IPS-18c (cell line): ENCODE measurements at regions not wholly inside any gene's neighbourhood (a gene's known extent, or its start where the extent isn't known, plus 50 kb on each side); places are given as distances from the start of the nearest gene placed in this dataset.
"Not testable (repeated sequence)": the region's sequence is repeated elsewhere in the genome, so short reads cannot be mapped to it uniquely, and the experiment has no call there.

Source experiments
- H3K4me3 ChIP-seq: 2 replicates; pipeline ENCODE4 v1.7.0; 2013; ENCODE audit warnings: low read depth, mild to moderate bottlenecking, low read length, moderate library complexity; ENCODE audit not compliant: insufficient read depth
- H3K9me3 ChIP-seq: one replicate; pipeline ENCODE4 v1.6.1; 2013; ENCODE audit warnings: mild to moderate bottlenecking, low read length, moderate library complexity; ENCODE audit not compliant: control insufficient read depth, insufficient read depth

GRCh38 chr15:98312913-98313312 is 335.4 kb upstream of the IGF1R start:
- H3K4me3 ChIP-seq = no peak overlapping the region
- peaks cover 2% of the 10 kb centered on the region for H3K9me3 ChIP-seq

DNA sequence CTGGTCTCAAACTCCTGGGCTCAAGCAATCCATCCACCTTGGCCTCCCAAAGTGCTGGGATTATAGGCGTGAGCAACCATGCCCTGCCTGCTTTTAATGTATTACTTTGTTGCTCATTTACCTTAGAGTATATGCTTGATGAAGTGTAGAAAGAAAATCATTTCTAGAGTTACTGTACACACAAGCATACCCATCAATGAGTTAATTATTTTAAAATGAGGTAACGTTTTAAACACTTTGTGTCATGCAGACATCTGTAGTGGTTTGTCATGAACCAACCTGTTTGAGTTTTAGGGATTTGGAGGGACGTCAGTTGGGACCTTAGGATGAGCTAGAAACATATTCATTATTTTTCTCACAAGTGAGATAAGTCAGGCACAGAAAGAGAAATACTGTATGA is 332.4 kb upstream of the IGF1R start:
- no peak overlapping the region for H3K4me3 ChIP-seq

GRCh38 chr15:98321896-98322295 is 326.4 kb upstream of the IGF1R start:
- H3K4me3 ChIP-seq = no peak overlapping the region
- no peaks in the 10 kb centered on the region for H3K9me3 ChIP-seq

More for the DNA sequence above, 332.4 kb upstream of the IGF1R start:
- no peaks in the 10 kb centered on the region for H3K9me3 ChIP-seq

DNA sequence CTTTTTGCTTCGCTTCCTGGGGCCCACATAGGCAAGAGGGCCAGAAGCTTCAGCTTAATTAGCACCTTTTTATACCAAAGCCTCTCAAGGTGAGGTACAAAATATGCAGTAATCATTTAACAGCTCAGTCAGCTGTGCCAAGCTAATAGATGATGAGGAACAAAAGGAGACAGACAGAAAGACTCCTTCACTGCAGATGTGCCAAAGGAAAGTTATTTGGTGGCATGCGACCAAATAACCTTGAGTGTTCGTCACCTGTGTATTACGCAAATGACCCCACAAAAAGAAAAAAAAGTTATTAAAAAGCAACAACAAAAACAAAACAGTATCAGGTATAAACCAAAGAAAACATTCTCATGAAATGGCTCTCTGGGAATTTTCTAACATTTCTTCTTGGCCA is 325.8 kb upstream of the IGF1R start:
- H3K4me3 ChIP-seq = no peak overlapping the region
- H3K9me3 ChIP-seq = no peaks in the 10 kb centered on the region

DNA sequence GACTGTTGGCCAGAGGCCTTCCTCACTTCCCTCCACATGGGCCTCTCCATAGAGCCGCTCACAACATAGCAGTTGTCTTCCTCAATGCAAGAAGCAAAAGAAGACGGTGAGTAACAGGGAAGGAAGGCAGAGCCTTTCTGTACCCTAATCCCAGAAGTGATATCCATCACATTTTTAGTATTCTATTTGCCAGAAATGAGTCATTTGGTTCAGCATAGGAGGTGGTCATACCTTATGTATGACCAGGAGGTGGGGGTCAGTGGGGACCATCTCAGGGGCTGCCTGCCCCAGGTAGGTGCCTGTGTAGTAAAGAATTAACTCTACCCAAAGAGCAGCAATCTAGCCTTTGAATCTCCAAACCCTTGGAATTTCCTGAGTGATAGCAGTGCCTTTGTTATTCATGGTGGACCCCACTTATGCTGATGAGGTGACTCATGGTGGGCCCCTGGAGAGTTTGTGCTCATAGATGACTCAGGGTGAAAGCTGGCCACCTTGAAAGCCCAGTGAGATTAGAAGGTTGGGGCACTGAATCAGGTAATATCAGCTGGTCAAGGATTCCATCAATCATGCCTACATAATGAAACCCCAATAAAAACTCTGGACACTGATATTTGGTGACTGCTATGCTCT is 323.9 kb upstream of the IGF1R start:
- Histone ChIP-seq H3K4me3 (no peak overlapping the region), H3K9me3 (no peaks in the 10 kb centered on the region)

- Histone ChIP-seq H3K4me3 (no peak overlapping the region), H3K9me3 (no peaks in the 10 kb centered on the region)
Measured at GRCh38 chr15:98326804-98327203, 321.5 kb upstream of the IGF1R start.

DNA sequence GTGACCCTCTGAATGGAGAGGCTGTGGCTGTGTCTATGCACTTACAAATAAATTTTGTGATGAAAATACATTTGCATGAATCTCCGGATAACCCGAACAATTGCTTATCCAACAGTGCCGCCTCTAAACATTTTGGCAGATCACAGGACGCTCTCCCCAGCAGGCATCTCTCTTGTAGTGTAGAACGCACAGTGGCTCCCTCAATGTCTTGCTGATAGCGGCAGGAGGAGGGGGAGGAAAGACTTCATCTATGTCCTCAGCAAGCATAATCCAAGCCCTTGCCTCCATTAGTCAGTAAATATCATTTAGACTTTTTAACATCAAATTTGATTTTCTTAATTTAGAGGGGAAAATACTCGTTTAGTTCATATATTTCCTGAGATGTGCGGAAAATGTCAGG is 318.1 kb upstream of the IGF1R start:
- no peaks in the 10 kb centered on the region for H3K9me3 ChIP-seq

DNA sequence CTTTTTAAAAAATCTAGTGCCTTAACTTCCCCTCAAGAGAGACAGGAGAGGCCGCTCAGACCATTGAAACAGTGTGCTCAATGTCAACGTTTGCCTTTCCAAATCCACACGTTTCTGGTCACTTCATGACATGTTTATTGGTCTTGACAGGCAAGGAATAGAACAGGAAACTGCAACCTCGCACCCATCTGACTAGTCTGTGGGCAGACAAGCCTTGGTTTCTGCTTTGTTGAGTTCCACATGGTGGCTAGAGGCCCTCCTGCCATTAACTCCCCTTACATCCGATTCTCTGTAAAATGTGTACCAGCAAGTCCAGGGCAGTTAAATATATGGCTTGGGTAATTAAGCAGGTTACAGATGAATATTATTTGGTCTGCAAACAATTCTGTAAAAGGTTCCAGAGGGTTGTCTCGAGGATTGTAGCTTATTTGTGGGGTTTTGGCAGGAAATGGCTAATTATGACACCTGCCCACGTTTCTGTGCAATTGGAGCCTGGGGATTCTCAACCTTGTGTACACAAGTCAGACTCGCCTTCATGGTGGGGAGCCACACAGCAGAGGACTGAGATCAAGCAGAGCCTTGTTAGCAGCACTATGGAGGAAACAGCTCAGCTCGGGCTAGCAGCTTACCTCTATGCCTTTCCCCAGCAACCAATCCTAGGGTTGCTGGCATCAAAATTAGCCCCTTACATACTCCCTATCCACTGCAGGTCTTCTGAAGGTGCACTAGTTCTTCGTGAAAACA is 317.5 kb upstream of the IGF1R start:
- Histone ChIP-seq H3K9me3 (no peaks in the 10 kb centered on the region), H3K4me3 (no peak overlapping the region)

More for the DNA sequence above, 318.1 kb upstream of the IGF1R start:
- no peak overlapping the region for H3K4me3 ChIP-seq

DNA sequence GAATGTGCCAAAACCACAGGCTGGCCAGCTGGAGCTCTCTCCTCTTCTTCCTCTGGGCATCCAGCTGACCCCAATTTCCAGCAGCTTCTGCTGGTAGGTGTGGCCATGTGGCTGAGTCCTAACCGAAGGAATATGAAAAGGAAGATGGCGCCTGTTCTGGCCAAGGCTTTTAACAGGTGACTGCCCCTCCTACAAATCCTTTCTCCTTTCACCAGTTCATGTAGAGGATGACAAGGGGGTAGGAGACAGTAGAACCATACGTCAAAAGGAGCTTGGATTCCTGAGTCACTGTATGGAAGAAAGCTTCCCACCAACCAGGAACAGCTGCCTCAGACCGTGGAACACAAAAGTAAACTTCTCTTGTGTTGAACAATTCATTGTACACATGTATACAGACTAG is 316.7 kb upstream of the IGF1R start:
- no peaks in the 10 kb centered on the region for H3K9me3 ChIP-seq
- H3K4me3 ChIP-seq = no peak overlapping the region

DNA sequence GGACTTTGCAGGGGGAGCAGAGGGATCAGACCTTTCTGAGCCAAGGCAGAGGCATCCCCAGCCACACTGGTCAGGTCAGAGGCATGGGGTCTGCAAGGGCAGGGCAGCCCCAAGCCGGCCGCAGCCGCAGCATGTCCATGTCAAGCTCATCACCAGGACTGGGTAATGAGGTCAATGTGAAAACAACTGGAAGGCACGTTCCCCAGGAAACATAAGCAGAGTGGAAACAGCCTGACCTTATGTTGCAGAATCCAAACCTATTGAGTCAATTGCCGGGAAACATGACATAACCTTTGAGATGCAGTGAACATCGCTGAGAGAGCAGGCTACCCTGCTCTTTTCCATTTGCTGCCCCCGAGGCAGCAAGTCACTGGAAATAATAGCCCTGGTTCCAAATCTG is 315.1 kb upstream of the IGF1R start:
- Histone ChIP-seq H3K9me3 (no peaks in the 10 kb centered on the region), H3K4me3 (no peak overlapping the region)

DNA sequence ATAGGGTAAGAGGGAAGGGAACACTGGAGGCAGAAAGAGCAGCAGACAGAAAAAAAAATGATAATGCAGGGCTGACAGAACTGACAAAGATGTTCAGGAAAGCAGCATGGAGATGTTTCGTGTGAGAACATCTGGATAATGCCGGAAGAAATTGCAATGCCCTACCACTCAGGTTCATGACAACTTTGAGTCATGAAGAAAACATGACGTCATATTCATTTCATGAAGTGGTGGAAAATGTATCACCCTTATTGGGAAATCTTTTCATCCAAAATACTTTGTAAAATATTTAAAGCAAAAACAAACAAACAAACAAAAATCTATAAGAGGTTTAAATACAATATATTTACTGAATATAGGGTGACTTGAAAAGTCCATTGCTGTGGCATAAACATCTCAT is 305.4 kb upstream of the IGF1R start:
- Histone ChIP-seq H3K4me3 (no peak overlapping the region), H3K9me3 (no peaks in the 10 kb centered on the region)

- no peaks in the 10 kb centered on the region for H3K9me3 ChIP-seq
Measured at GRCh38 chr15:98344591-98344990, 303.7 kb upstream of the IGF1R start.

GRCh38 chr15:98347001-98347400 is 301.3 kb upstream of the IGF1R start:
- H3K9me3 ChIP-seq = no peaks in the 10 kb centered on the region

More at GRCh38 chr15:98344591-98344990, 303.7 kb upstream of the IGF1R start:
- no peak overlapping the region for H3K4me3 ChIP-seq

DNA sequence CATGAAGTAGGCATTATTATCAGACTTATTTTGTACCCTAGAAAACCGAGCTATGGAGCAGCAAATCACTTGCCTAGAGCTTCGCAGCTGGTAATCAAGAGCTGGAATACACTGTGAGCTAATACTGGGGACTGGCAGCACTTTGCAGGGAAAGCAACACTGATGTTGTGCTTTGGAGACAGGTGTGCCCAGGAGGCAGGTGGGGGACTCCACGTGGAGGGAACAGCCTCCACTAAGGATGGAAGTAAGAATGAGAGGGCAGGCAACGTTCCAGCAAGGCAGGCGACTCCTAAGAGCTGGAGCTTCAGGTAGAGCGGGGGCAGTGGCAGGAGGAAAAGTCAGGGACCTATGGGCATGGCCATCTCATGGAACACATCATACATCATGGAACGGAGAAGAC is 300.5 kb upstream of the IGF1R start:
- H3K4me3 ChIP-seq = no peak overlapping the region
- H3K9me3 ChIP-seq = no peaks in the 10 kb centered on the region

More at GRCh38 chr15:98347001-98347400, 301.3 kb upstream of the IGF1R start:
- no peak overlapping the region for H3K4me3 ChIP-seq

DNA sequence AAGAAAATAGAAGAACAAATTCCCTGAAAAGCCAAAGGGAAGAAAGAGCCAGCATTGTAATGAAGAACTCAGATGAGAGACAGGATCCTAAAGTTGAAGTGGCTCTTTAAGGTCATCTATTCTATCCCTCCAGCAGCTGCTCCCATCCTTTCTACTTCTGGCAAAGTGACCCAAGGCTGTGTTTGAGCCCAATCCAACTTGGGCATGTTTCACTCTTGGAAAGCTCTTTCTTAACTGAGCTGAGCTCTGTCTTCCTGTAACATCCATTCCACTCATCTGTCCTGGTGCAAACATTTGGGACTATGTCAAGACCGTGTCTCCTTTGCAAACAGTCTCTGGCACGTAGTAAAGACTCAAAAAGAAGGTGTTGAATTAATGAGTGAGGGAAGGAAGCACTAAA is 298.1 kb upstream of the IGF1R start:
- Histone ChIP-seq H3K9me3 (no peaks in the 10 kb centered on the region), H3K4me3 (no peak overlapping the region)

DNA sequence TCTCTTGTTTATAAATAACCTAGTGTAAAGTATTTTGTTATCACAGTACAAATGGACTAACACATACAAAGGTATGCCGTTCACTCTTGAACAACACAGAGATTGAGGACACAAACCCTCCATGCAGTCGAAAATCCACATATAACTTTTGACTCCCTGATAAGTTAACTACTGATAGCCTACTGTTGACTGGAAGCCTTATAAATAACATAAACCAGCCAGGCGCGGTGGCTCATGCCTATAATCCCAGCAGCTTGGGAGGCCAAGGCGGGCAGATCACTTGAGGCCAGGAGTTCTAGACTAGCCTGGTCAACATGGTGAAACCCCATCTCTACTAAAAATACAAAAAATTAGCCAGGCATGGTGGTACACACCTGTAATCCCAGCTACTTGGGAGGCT is 290.1 kb upstream of the IGF1R start:
- H3K4me3 ChIP-seq, H3K9me3 ChIP-seq: not testable (repeated sequence)

DNA sequence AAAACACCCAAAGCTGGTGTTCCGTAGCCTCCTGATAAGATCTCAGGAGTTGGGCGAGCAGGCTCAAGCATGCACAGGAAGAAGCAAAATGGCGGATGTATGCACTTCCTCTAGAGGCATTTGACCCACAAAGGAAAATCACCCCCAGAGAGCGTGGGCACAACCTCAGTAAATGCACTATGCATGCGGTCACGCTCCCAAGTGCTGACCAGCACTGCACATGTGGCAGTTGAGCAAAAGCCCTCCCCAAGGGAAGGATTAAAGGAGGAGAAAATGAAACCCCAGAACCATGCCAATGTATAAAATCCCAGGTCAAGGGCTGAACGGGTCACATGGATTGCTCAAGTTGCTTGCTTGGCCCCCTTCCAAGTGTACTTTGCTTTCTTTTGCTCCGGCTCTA is 289.4 kb upstream of the IGF1R start:
- no peaks in the 10 kb centered on the region for H3K9me3 ChIP-seq
- no peak overlapping the region for H3K4me3 ChIP-seq

- H3K4me3 ChIP-seq = no peak overlapping the region
- no peaks in the 10 kb centered on the region for H3K9me3 ChIP-seq
Measured at GRCh38 chr15:98363416-98363815, 284.9 kb upstream of the IGF1R start.

GRCh38 chr15:98363955-98364354 is 284.4 kb upstream of the IGF1R start:
- H3K4me3 ChIP-seq = no peak overlapping the region
- no peaks in the 10 kb centered on the region for H3K9me3 ChIP-seq
